Endodermal cell (in vitro differentiated cells): ENCODE measurements at regions not wholly inside any gene's neighbourhood (a gene's known extent, or its start where the extent isn't known, plus 50 kb on each side); places are given as distances from the start of the nearest gene placed in this dataset.

ENCODE experiments used
- DNase-seq: peaks from one replicate; pipeline ENCODE4 v3.0.0-alpha.2; 2017
- H3K27ac ChIP-seq: 2 replicates; pipeline ENCODE4 v1.5.1; 2013; ENCODE audit warnings: mild to moderate bottlenecking, low read depth, low read length, moderate library complexity
- H3K27me3 ChIP-seq: 2 replicates; pipeline ENCODE4 v1.6.1; 2013; ENCODE audit warnings: mild to moderate bottlenecking, low read length, moderate library complexity; ENCODE audit not compliant: insufficient read depth, control insufficient read depth, poor library complexity, severe bottlenecking
- H3K36me3 ChIP-seq: 2 replicates; pipeline ENCODE4 v1.7.0; 2013; ENCODE audit warnings: mild to moderate bottlenecking, low read length, moderate library complexity; ENCODE audit not compliant: control insufficient read depth, insufficient read depth
- H3K4me1 ChIP-seq: one replicate; pipeline ENCODE4 v1.7.0; 2013; ENCODE audit warnings: low read length; ENCODE audit not compliant: control insufficient read depth, insufficient read depth
- H3K4me3 ChIP-seq: 2 replicates; pipeline ENCODE4 v1.5.1; 2013; ENCODE audit warnings: mild to moderate bottlenecking, low read length, moderate library complexity
- H3K9ac ChIP-seq: 2 replicates; pipeline ENCODE4 v1.6.1; 2013; ENCODE audit warnings: mild to moderate bottlenecking, low read length, moderate library complexity; ENCODE audit not compliant: poor library complexity, severe bottlenecking; ENCODE audit errors: extremely low read depth
- H3K9me3 ChIP-seq: 2 replicates; pipeline ENCODE4 v1.6.1; 2013; ENCODE audit warnings: mild to moderate bottlenecking, low read length, moderate library complexity; ENCODE audit not compliant: control insufficient read depth
- H3K27ac Mint-ChIP-seq: 2 replicates; pipeline ENCODE4 v1.8.0; 2020; ENCODE audit warnings: mixed read lengths
- H3K27me3 Mint-ChIP-seq: 2 replicates; pipeline ENCODE4 v1.8.0; 2021; ENCODE audit warnings: mild to moderate bottlenecking, mixed read lengths; ENCODE audit not compliant: insufficient read depth
- H3K36me3 Mint-ChIP-seq: 2 replicates; pipeline ENCODE4 v1.8.0; 2020; ENCODE audit warnings: low read depth, mixed read lengths
- H3K4me1 Mint-ChIP-seq: 2 replicates; pipeline ENCODE4 v1.8.0; 2020; ENCODE audit warnings: mixed read lengths
- H3K4me3 Mint-ChIP-seq: 2 replicates; pipeline ENCODE4 v1.8.0; 2020; ENCODE audit warnings: mild to moderate bottlenecking, moderate library complexity, mixed read lengths
- H3K9me3 Mint-ChIP-seq: 2 replicates; pipeline ENCODE4 v1.8.0; 2020; ENCODE audit warnings: mild to moderate bottlenecking, mixed read lengths
- WGBS, 2 experiments: methylation state at CpG; one replicate each; pipeline versions ENCODE4 v1.1.5 to v1.1.7; 2013; ENCODE audit warnings: missing lambda C conversion rate in 2 of 2, mixed read lengths in 1 of 2; ENCODE audit not compliant: insufficient coverage in 1 of 2, insufficient read length in 1 of 2; 5-methylcytosine and 5-hydroxymethylcytosine counted together
- TF ChIP-seq, protein P1 (sequence below): fragments of 200-600 bp; sonication (generic); conservative IDR thresholded peaks from 2 replicates; pipeline ENCODE4 v1.5.0; 2021; ENCODE audit warnings: antibody characterized with exemption, mild to moderate bottlenecking

DNA sequence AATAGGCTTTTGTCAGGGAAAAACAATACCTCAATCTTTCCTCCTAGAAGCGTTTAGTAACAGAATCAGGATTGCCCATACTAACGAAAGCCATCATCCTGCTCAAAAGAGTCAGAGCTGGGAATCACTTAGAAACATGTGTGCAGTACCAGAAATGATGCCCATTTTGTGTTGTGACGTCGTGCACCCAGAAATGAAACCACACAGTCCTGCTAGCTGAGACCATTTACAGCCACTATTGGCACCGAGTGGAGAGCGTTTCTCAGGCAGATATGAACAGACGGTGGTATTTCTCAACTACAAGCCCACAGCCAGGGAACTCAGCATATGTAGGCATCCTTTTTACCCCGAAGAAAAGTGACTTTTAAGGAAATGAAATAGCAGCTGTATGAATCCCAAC, 284.3 kb upstream of the LRATD1 start:
- no peaks in the 10 kb centered on the region for H3K36me3 ChIP-seq

DNA sequence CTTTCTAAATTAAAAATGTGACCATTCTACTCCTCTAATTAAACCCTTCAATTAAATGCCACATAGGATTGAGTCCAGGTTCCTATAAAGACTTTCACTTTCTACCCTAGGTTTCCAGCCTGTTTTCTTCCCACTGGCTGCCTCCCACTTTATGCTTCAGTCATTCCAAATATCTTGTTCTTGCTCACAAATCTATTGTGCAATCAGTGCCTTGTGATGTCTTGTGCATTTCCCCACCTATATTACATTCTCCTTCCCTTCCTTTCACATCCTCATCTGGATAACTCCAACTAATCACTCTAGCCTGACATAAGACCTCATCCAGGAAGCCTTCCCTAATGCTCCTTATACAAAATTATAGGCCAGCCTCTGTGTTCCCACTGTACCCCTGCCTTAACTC, 281.7 kb upstream of the LRATD1 start:
- TF ChIP-seq, protein P1, sequence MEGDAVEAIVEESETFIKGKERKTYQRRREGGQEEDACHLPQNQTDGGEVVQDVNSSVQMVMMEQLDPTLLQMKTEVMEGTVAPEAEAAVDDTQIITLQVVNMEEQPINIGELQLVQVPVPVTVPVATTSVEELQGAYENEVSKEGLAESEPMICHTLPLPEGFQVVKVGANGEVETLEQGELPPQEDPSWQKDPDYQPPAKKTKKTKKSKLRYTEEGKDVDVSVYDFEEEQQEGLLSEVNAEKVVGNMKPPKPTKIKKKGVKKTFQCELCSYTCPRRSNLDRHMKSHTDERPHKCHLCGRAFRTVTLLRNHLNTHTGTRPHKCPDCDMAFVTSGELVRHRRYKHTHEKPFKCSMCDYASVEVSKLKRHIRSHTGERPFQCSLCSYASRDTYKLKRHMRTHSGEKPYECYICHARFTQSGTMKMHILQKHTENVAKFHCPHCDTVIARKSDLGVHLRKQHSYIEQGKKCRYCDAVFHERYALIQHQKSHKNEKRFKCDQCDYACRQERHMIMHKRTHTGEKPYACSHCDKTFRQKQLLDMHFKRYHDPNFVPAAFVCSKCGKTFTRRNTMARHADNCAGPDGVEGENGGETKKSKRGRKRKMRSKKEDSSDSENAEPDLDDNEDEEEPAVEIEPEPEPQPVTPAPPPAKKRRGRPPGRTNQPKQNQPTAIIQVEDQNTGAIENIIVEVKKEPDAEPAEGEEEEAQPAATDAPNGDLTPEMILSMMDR, result no peak
- no peaks in the 10 kb centered on the region for H3K36me3 ChIP-seq
- no peaks in the 10 kb centered on the region for H3K9me3 Mint-ChIP-seq
- no peaks in the 10 kb centered on the region for H3K4me1 Mint-ChIP-seq
- H3K27me3 ChIP-seq, result no peaks in the 10 kb centered on the region
- H3K4me1 ChIP-seq, result no peaks in the 10 kb centered on the region
- H3K4me3 Mint-ChIP-seq, result no peak overlapping the region
- H3K27ac Mint-ChIP-seq, result no peak overlapping the region
- no peak overlapping the region for H3K9ac ChIP-seq
- no peak for DNase-seq
- no peaks in the 10 kb centered on the region for H3K36me3 Mint-ChIP-seq
- no peak overlapping the region for H3K27ac ChIP-seq
- H3K27me3 Mint-ChIP-seq, result no peaks in the 10 kb centered on the region
- no peaks in the 10 kb centered on the region for H3K9me3 ChIP-seq
- no peak overlapping the region for H3K4me3 ChIP-seq

More for the DNA sequence above, 284.3 kb upstream of the LRATD1 start:
- Mint-ChIP-seq H3K4me1 (no peaks in the 10 kb centered on the region), H3K4me3 (no peak overlapping the region), H3K27ac (no peak overlapping the region), H3K9me3 (no peaks in the 10 kb centered on the region), H3K36me3 (no peaks in the 10 kb centered on the region), H3K27me3 (no peaks in the 10 kb centered on the region)
- TF ChIP-seq, protein P1, result no peak
- Histone ChIP-seq H3K27me3 (no peaks in the 10 kb centered on the region), H3K4me1 (no peaks in the 10 kb centered on the region), H3K27ac (no peak overlapping the region), H3K9ac (no peak overlapping the region), H3K9me3 (no peaks in the 10 kb centered on the region), H3K4me3 (no peak overlapping the region)
- no peak for DNase-seq
- 93 to 95% methylated on average over 7 to 8 of the region's 8 CpGs for WGBS, 2 experiments

DNA sequence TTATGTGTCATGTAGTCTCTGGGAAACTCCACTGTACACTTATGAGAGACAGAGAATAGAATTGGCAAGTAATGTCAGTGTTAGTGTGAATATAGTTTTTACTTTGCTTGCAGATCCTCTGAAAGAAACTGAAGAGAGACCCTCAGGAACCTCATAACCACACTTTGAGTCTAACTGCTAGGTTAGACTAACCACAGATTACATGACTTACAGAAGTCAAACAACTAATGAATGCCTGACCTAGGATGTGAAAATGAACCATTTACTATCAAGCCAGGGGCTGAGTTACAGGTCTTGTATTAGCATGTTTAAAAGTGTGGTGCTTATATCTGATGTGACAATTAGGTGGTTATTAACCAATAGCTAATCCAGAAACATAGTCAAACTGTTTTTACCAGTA, 280.4 kb upstream of the LRATD1 start:
- Mint-ChIP-seq H3K27ac (no peak overlapping the region), H3K36me3 (no peaks in the 10 kb centered on the region), H3K4me1 (no peaks in the 10 kb centered on the region), H3K4me3 (no peak overlapping the region), H3K9me3 (no peaks in the 10 kb centered on the region), H3K27me3 (no peaks in the 10 kb centered on the region)
- no peak overlapping the region for H3K27ac ChIP-seq
- H3K27me3 ChIP-seq, result no peaks in the 10 kb centered on the region
- H3K4me1 ChIP-seq, result no peaks in the 10 kb centered on the region
- H3K9ac ChIP-seq, result no peak overlapping the region
- TF ChIP-seq, protein P1, result no peak
- H3K9me3 ChIP-seq, result no peaks in the 10 kb centered on the region
- no peaks in the 10 kb centered on the region for H3K36me3 ChIP-seq
- H3K4me3 ChIP-seq, result no peak overlapping the region
- DNase-seq, result no peak
